BJ (cell line): ENCODE measurements at regions not wholly inside any gene's neighbourhood (a gene's known extent, or its start where the extent isn't known, plus 50 kb on each side); places are given as distances from the start of the nearest gene placed in this dataset.
"Not testable (repeated sequence)": the region's sequence is repeated elsewhere in the genome, so short reads cannot be mapped to it uniquely, and the experiment has no call there.

Source experiments
- CTCF ChIA-PET: fragments of 350-600 bp; formaldehyde crosslinking; extraction: SDS; loops from one replicate; lab custom pipeline; 2021; ENCODE audit warnings: antibody characterized with exemption, inconsistent platforms; lab: Yijun Ruan, JAX
- POLR2A ChIA-PET: fragments of 300-600 bp; sonication (Branson Sonifier 250); formaldehyde crosslinking; extraction: SDS; loops from one replicate; lab custom pipeline; 2021; ENCODE audit warnings: antibody characterized with exemption; lab: Charles Lee
- DNase-seq: peaks from one replicate; pipeline ENCODE4 v3.0.0-alpha.2; 2011; ENCODE audit warnings: low read depth
- H3K27me3 ChIP-seq: 2 replicates; pipeline ENCODE4 v1.6.0; 2011; ENCODE audit warnings: low read length; ENCODE audit not compliant: control insufficient read depth, insufficient read depth
- H3K36me3 ChIP-seq: 2 replicates; pipeline ENCODE4 v1.5.1; 2011; ENCODE audit warnings: low read length; ENCODE audit not compliant: control insufficient read depth, insufficient read depth
- H3K4me3 ChIP-seq: 2 replicates; pipeline ENCODE4 v1.5.1; 2011; ENCODE audit warnings: low read depth, mild to moderate bottlenecking, control low read depth, low read length
- CTCF ChIP-seq: IDR thresholded peaks from 2 replicates; pipeline ENCODE4 v1.5.1; 2011; ENCODE audit warnings: low read depth, mild to moderate bottlenecking, control low read depth, inconsistent platforms, low read length, moderate library complexity; ENCODE audit not compliant: insufficient read depth

- H3K36me3 ChIP-seq: no peaks in the 10 kb centered on the region
- no peak overlapping the region for H3K4me3 ChIP-seq
- TF ChIP-seq CTCF: no peak
- ChIA-PET CTCF (no interaction called here), POLR2A (no interaction called here)
- DNase-seq: no peak
- no peaks in the 10 kb centered on the region for H3K27me3 ChIP-seq
Measured at GRCh38 chr1:187844313-187844712, 1015.6 kb downstream of the PLA2G4A start.

GRCh38 chr1:187847531-187847930 is 1018.8 kb downstream of the PLA2G4A start:
- no peak for DNase-seq
- CTCF ChIA-PET: no interaction called here
- no peaks in the 10 kb centered on the region for H3K36me3 ChIP-seq
- no peaks in the 10 kb centered on the region for H3K27me3 ChIP-seq
- no peak for TF ChIP-seq CTCF
- H3K4me3 ChIP-seq: no peak overlapping the region
- POLR2A ChIA-PET: no interaction called here

GRCh38 chr1:187848321-187848720 is 1019.6 kb downstream of the PLA2G4A start:
- CTCF ChIA-PET: no interaction called here

GRCh38 chr1:187850146-187850545 is 1021.4 kb downstream of the PLA2G4A start:
- H3K4me3 ChIP-seq, CTCF ChIA-PET, DNase-seq, POLR2A ChIA-PET, H3K27me3 ChIP-seq, H3K36me3 ChIP-seq: not testable (repeated sequence)

More at GRCh38 chr1:187848321-187848720, 1019.6 kb downstream of the PLA2G4A start:
- no peaks in the 10 kb centered on the region for H3K27me3 ChIP-seq
- no peaks in the 10 kb centered on the region for H3K36me3 ChIP-seq
- no peak overlapping the region for H3K4me3 ChIP-seq
- DNase-seq: no peak
- TF ChIP-seq CTCF: no peak
- POLR2A ChIA-PET: no interaction called here

- H3K27me3 ChIP-seq: no peaks in the 10 kb centered on the region
- ChIA-PET POLR2A (no interaction called here), CTCF (no interaction called here)
- H3K36me3 ChIP-seq: no peaks in the 10 kb centered on the region
- no peak overlapping the region for H3K4me3 ChIP-seq
- DNase-seq: no peak
- no peak for TF ChIP-seq CTCF
Measured at GRCh38 chr1:187853505-187853904, 1024.8 kb downstream of the PLA2G4A start.

GRCh38 chr1:187854457-187854856 is 1025.7 kb downstream of the PLA2G4A start:
- H3K36me3 ChIP-seq: no peaks in the 10 kb centered on the region
- ChIA-PET POLR2A (no interaction called here), CTCF (interaction anchor here (1.4 kb wide), 1 partner anchor 12 kb away, joined by 3 read pairs; no protein-coding TSS in a partner anchor)
- no peak for TF ChIP-seq CTCF
- H3K27me3 ChIP-seq: no peaks in the 10 kb centered on the region
- no peak for DNase-seq
- no peak overlapping the region for H3K4me3 ChIP-seq
